Activated B cell treated with CpG ODN at 0.5 μM for 24 hours (primary cell): ENCODE measurements at regions not wholly inside any gene's neighbourhood (a gene's known extent, or its start where the extent isn't known, plus 50 kb on each side); places are given as distances from the start of the nearest gene placed in this dataset.

Experiments
- ATAC-seq: fragments of 200-7000 bp; cut with Tn5 transposase; one replicate; pipeline ENCODE4 v1.10.0; 2021; ENCODE audit warnings: low read depth, mild to moderate bottlenecking, moderate library complexity
- CTCF ChIA-PET: fragments of 350-600 bp; sonication (Branson Sonifier 250); formaldehyde crosslinking; loops from one replicate; lab custom pipeline; 2021; ENCODE audit warnings: antibody characterized with exemption; lab: Charles Lee
- POLR2A ChIA-PET: fragments of 350-600 bp; sonication (Branson Sonifier 250); formaldehyde crosslinking; loops from one replicate; lab custom pipeline; 2021; ENCODE audit warnings: antibody characterized with exemption; lab: Charles Lee
- DNase-seq: peaks from one replicate; pipeline ENCODE4 v3.0.0; 2022
- H3K27ac Mint-ChIP-seq: one replicate; pipeline ENCODE4 v1.8.0; 2020; ENCODE audit warnings: mixed read lengths
- H3K27me3 Mint-ChIP-seq: one replicate; pipeline ENCODE4 v1.8.0; 2021; ENCODE audit warnings: mixed read lengths
- H3K36me3 Mint-ChIP-seq: one replicate; pipeline ENCODE4 v1.8.0; 2021; ENCODE audit warnings: low read depth, mixed read lengths
- H3K4me1 Mint-ChIP-seq: one replicate; pipeline ENCODE4 v1.8.0; 2021; ENCODE audit warnings: mixed read lengths
- H3K4me3 Mint-ChIP-seq: one replicate; pipeline ENCODE4 v1.8.0; 2020; ENCODE audit warnings: mild to moderate bottlenecking, mixed read lengths
- H3K9me3 Mint-ChIP-seq: one replicate; pipeline ENCODE4 v1.8.0; 2020; ENCODE audit warnings: mixed read lengths
- CTCF ChIP-seq: fragments of 200-600 bp; IDR thresholded peaks from one replicate; pipeline ENCODE4 v1.8.0; 2022; ENCODE audit warnings: antibody characterized with exemption, mild to moderate bottlenecking
- intact Hi-C: fragments of 100-400 bp; cut with micrococcal nuclease; formaldehyde crosslinking; loops from one replicate; pipeline ENCODE4 v1.15.1; 2024

- Mint-ChIP-seq H3K27ac (no peak overlapping the region), H3K27me3 (peaks cover 49% of the 10 kb centered on the region), H3K36me3 (peaks cover 1% of the 10 kb centered on the region), H3K4me3 (no peak overlapping the region), H3K4me1 (no peaks in the 10 kb centered on the region), H3K9me3 (peaks cover 18% of the 10 kb centered on the region)
- DNase-seq (no peak), ATAC-seq (no peak)
- CTCF ChIA-PET, result no interaction called here
- intact Hi-C loops, result no loop called here
- POLR2A ChIA-PET, result no interaction called here
- no peak for TF ChIP-seq CTCF
Measured at GRCh38 chr14:104377256-104377655, 202.3 kb upstream of the C14orf180 start.

- Mint-ChIP-seq H3K4me3 (no peak overlapping the region), H3K4me1 (no peaks in the 10 kb centered on the region), H3K9me3 (peaks cover 18% of the 10 kb centered on the region), H3K27ac (no peak overlapping the region), H3K36me3 (peaks cover 1% of the 10 kb centered on the region), H3K27me3 (peaks cover 49% of the 10 kb centered on the region)
- no peak for TF ChIP-seq CTCF
- POLR2A ChIA-PET, result no interaction called here
- CTCF ChIA-PET, result no interaction called here
- no peak for ATAC-seq
- DNase-seq, result no peak
- intact Hi-C loops, result no loop called here
Measured at GRCh38 chr14:104378698-104379113, 200.9 kb upstream of the C14orf180 start.

GRCh38 chr14:104382361-104383087 lies 197.0 kb upstream of the C14orf180 start:
- intact Hi-C loops, result no loop called here
- Mint-ChIP-seq H3K36me3 (peaks cover 1% of the 10 kb centered on the region), H3K27me3 (peaks cover 36% of the 10 kb centered on the region), H3K9me3 (peaks cover 18% of the 10 kb centered on the region), H3K4me3 (no peak overlapping the region), H3K27ac (no peak overlapping the region), H3K4me1 (peaks cover 30% of the 10 kb centered on the region)
- CTCF ChIA-PET, result no interaction called here
- DNase-seq, result no peak
- ATAC-seq, result no peak
- no peak for TF ChIP-seq CTCF
- POLR2A ChIA-PET, result no interaction called here

- ChIA-PET CTCF (no interaction called here), POLR2A (no interaction called here)
- H3K4me1 Mint-ChIP-seq, result peaks cover 34% of the 10 kb centered on the region
- TF ChIP-seq CTCF, result no peak
- peaks cover 18% of the 10 kb centered on the region for H3K9me3 Mint-ChIP-seq
- H3K4me3 Mint-ChIP-seq, result no peak overlapping the region
- DNase-seq (peak; percentile 13), ATAC-seq (no peak)
- no peak overlapping the region for H3K27ac Mint-ChIP-seq
- peaks cover 28% of the 10 kb centered on the region for H3K27me3 Mint-ChIP-seq
- peaks cover 1% of the 10 kb centered on the region for H3K36me3 Mint-ChIP-seq
- intact Hi-C loops, result no loop called here
Measured at GRCh38 chr14:104383088-104383995, 196.2 kb upstream of the C14orf180 start.
